ENCODE measurements at regions not wholly inside any gene's neighbourhood (a gene's known extent, or its start where the extent isn't known, plus 50 kb on each side); places are given as distances from the start of the nearest gene placed in this dataset.

DNA sequence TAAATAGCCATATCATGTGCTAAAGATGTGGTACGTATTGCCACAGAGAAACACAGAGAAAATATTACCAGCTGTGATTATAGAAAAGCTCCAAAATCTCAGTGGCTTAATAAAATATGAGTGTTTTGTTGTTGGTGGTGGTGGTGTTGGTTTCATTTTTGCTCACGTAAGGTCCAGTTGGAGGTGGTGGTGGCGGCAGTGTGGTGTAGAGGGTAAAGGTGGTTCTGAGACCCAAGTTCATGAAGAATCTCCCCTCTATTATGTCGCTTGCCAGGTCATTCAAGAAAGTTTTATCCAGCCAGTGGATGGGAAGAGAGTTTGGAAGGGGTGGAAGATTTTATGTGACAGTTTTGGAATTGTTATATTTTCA is 217.6 kb upstream of the SAMSN1 start:
- Histone ChIP-seq H3K27me3 (ENCODE audit: control insufficient read depth, extremely low read depth, insufficient read depth, low read length) (no peaks in the 10 kb centered on the region), H3K79me2 (ENCODE audit: control insufficient read depth, insufficient read depth, low read length) (no peaks in the 10 kb centered on the region), H3K4me1 (ENCODE audit: control insufficient read depth, extremely low read depth, insufficient read depth, low read length) (no peaks in the 10 kb centered on the region), H2AFZ (ENCODE audit: control insufficient read depth, low read length) (no peak overlapping the region), H3K9ac (ENCODE audit: control insufficient read depth, extremely low read depth, insufficient read depth, low read length) (no peak overlapping the region), H3K27ac (ENCODE audit: control insufficient read depth, insufficient read depth, low read length) (no peak overlapping the region), H4K20me1 (ENCODE audit: control insufficient read depth, extremely low read depth, insufficient read depth, low read length) (no peaks in the 10 kb centered on the region), H3K36me3 (ENCODE audit: control insufficient read depth in 2 of 2, extremely low read depth in 1 of 2, insufficient read depth in 2 of 2, low read length in 2 of 2) (no peaks in the 10 kb centered on the region), H3K4me3 (ENCODE audit: control insufficient read depth in 2 of 3, extremely low read depth in 1 of 3, insufficient read depth in 2 of 3, low read depth in 1 of 3, low read length in 3 of 3) (no peak overlapping the region), H3K9me1 (ENCODE audit: control insufficient read depth, extremely low read depth, insufficient read depth, low read length) (no peaks in the 10 kb centered on the region), H3K4me2 (ENCODE audit: control insufficient read depth, extremely low read depth, insufficient read depth, low read depth, low read length) (no peak overlapping the region), H3K9me3 (ENCODE audit: control insufficient read depth, low read depth, low read length) (no peaks in the 10 kb centered on the region)
- dilution Hi-C loops (cut with MboI; ENCODE audit: extremely low pct_ligation_motif_present, low sequenced_read_pairs) = loop anchor here (25.0 kb wide), 1 partner anchor 326 kb away; no protein-coding TSS in a partner anchor
- FAIRE-seq (no peak), DNase-seq (ENCODE audit: low read depth, low spot score) (no peak)
- TF ChIP-seq, protein P1, sequence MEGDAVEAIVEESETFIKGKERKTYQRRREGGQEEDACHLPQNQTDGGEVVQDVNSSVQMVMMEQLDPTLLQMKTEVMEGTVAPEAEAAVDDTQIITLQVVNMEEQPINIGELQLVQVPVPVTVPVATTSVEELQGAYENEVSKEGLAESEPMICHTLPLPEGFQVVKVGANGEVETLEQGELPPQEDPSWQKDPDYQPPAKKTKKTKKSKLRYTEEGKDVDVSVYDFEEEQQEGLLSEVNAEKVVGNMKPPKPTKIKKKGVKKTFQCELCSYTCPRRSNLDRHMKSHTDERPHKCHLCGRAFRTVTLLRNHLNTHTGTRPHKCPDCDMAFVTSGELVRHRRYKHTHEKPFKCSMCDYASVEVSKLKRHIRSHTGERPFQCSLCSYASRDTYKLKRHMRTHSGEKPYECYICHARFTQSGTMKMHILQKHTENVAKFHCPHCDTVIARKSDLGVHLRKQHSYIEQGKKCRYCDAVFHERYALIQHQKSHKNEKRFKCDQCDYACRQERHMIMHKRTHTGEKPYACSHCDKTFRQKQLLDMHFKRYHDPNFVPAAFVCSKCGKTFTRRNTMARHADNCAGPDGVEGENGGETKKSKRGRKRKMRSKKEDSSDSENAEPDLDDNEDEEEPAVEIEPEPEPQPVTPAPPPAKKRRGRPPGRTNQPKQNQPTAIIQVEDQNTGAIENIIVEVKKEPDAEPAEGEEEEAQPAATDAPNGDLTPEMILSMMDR (optimal IDR thresholded peaks at IDR 0.05 in 1 of 3, IDR thresholded peaks at IDR 0.05 in 1 of 3, conservative IDR thresholded peaks at IDR 0.05 in 1 of 3; ENCODE audit: extremely low read depth in 1 of 3, insufficient read depth in 2 of 3, low read length in 3 of 3) = no peak
- TF ChIP-seq EZH2 (IDR thresholded peaks at IDR 0.05; ENCODE audit: low read length) = no peak

DNA sequence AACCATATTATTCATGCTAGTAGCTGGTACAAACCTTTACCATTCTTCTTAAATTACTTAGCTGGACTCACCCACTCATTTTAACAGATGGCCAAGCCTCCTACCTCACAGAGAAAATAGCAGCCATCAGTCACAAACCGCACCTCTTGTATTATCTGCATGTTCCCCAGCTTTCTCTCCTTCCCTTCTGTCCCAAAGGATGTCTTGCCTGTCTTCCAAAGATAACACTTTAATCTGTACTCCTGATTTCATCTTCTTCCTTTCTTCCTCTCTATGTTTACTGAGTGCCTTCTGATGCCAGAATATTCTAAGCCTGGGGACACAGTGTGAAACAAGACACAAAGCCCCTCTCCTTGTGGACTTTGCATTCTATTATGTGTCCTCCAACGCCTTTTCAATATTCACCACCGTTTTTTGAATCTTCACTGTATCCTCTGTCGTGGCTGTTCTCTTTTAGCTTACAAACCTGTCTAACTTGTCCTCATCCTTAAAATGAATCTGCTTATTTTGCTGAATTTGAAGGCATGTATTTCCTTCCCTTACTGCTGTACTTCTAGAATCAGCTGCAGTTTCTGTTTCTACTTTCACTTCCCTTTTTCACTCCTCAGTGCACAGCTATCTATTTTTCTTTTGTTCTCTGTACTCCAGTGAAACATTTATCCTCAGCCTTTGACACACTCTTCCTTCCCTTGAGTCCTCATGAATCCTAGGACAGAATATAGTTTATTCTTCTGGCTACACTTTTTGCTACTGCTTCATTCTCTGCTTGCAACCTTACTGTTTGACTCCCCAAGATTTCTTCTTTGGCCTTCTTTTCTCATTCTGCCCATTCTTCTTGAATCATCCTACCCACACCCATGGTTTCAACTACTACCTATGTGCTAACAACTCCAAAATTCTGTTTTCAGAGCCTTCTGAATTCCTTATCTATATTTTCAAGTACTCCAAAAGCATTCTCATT is 216.9 kb upstream of the SAMSN1 start:
- Histone ChIP-seq H3K27me3 (ENCODE audit: control insufficient read depth, extremely low read depth, insufficient read depth, low read length) (no peaks in the 10 kb centered on the region), H3K27ac (ENCODE audit: control insufficient read depth, insufficient read depth, low read length) (no peak overlapping the region), H3K4me3 (ENCODE audit: control insufficient read depth in 2 of 3, extremely low read depth in 1 of 3, insufficient read depth in 2 of 3, low read depth in 1 of 3, low read length in 3 of 3) (no peak overlapping the region), H3K79me2 (ENCODE audit: control insufficient read depth, insufficient read depth, low read length) (no peaks in the 10 kb centered on the region), H2AFZ (ENCODE audit: control insufficient read depth, low read length) (no peak overlapping the region), H3K9me3 (ENCODE audit: control insufficient read depth, low read depth, low read length) (no peaks in the 10 kb centered on the region), H3K9me1 (ENCODE audit: control insufficient read depth, extremely low read depth, insufficient read depth, low read length) (no peaks in the 10 kb centered on the region), H4K20me1 (ENCODE audit: control insufficient read depth, extremely low read depth, insufficient read depth, low read length) (no peaks in the 10 kb centered on the region), H3K4me1 (ENCODE audit: control insufficient read depth, extremely low read depth, insufficient read depth, low read length) (no peaks in the 10 kb centered on the region), H3K4me2 (ENCODE audit: control insufficient read depth, extremely low read depth, insufficient read depth, low read depth, low read length) (no peak overlapping the region), H3K36me3 (ENCODE audit: control insufficient read depth in 2 of 2, extremely low read depth in 1 of 2, insufficient read depth in 2 of 2, low read length in 2 of 2) (no peaks in the 10 kb centered on the region), H3K9ac (ENCODE audit: control insufficient read depth, extremely low read depth, insufficient read depth, low read length) (no peak overlapping the region)
- no peak for FAIRE-seq
- no peak for DNase-seq (ENCODE audit: low read depth, low spot score)
- dilution Hi-C loops (cut with MboI; ENCODE audit: extremely low pct_ligation_motif_present, low sequenced_read_pairs) = loop anchor here (25.0 kb wide), 1 partner anchor 326 kb away; no protein-coding TSS in a partner anchor
- TF ChIP-seq EZH2 (IDR thresholded peaks at IDR 0.05; ENCODE audit: low read length) = no peak
- TF ChIP-seq, protein P1 (optimal IDR thresholded peaks at IDR 0.05 in 1 of 3, IDR thresholded peaks at IDR 0.05 in 1 of 3, conservative IDR thresholded peaks at IDR 0.05 in 1 of 3; ENCODE audit: extremely low read depth in 1 of 3, insufficient read depth in 2 of 3, low read length in 3 of 3) = no peak
